ENCODE measurements at regions not wholly inside any gene's neighbourhood (a gene's known extent, or its start where the extent isn't known, plus 50 kb on each side); places are given as distances from the start of the nearest gene placed in this dataset.

- Mint-ChIP-seq H3K9me3 (no peaks in the 10 kb centered on the region), H3K4me3 (peak overlapping the region; percentile 15)
Observed at GRCh38 chr1:185404907-185405568, 88.0 kb upstream of the IVNS1ABP start.

GRCh38 chr1:185404291-185404690 is 87.2 kb upstream of the IVNS1ABP start:
- H3K27ac Mint-ChIP-seq (ENCODE audit: low read depth) = no peak overlapping the region
- ATAC-seq (replicated peaks; ENCODE audit: extremely low read depth, poor library complexity, severe bottlenecking) (no peak), DNase-seq (ENCODE audit: low spot score in 2 of 2) (no peak)
- H3K9me3 Mint-ChIP-seq = no peaks in the 10 kb centered on the region
- H3K27me3 Mint-ChIP-seq = peaks cover 13% of the 10 kb centered on the region
- peaks cover 2% of the 10 kb centered on the region for H3K36me3 Mint-ChIP-seq (ENCODE audit: insufficient read depth)
- H3K4me3 Mint-ChIP-seq = peak overlapping the region; percentile 15
- peaks cover 20% of the 10 kb centered on the region for H3K4me1 Mint-ChIP-seq

More at GRCh38 chr1:185404907-185405568, 88.0 kb upstream of the IVNS1ABP start:
- Mint-ChIP-seq H3K27ac (ENCODE audit: low read depth) (no peak overlapping the region), H3K27me3 (peaks cover 13% of the 10 kb centered on the region), H3K36me3 (ENCODE audit: insufficient read depth) (peaks cover 2% of the 10 kb centered on the region), H3K4me1 (peaks cover 28% of the 10 kb centered on the region)
- no peak for ATAC-seq (replicated peaks; ENCODE audit: extremely low read depth, poor library complexity, severe bottlenecking)
- DNase-seq (ENCODE audit: low spot score in 2 of 2) = no peak

- H3K9me3 Mint-ChIP-seq = no peaks in the 10 kb centered on the region
- H3K27ac Mint-ChIP-seq (ENCODE audit: low read depth) = no peak overlapping the region
- H3K27me3 Mint-ChIP-seq = peaks cover 13% of the 10 kb centered on the region
- H3K36me3 Mint-ChIP-seq (ENCODE audit: insufficient read depth) = peaks cover 2% of the 10 kb centered on the region
- DNase-seq (ENCODE audit: low spot score in 2 of 2) (no peak), ATAC-seq (replicated peaks; ENCODE audit: extremely low read depth, poor library complexity, severe bottlenecking) (no peak)
- no peak overlapping the region for H3K4me3 Mint-ChIP-seq
- peaks cover 15% of the 10 kb centered on the region for H3K4me1 Mint-ChIP-seq
Observed at GRCh38 chr1:185402930-185403329, 85.9 kb upstream of the IVNS1ABP start.

- DNase-seq (ENCODE audit: low spot score in 2 of 2) (no peak), ATAC-seq (replicated peaks; ENCODE audit: extremely low read depth, poor library complexity, severe bottlenecking) (no peak)
- Mint-ChIP-seq H3K27me3 (peaks cover 13% of the 10 kb centered on the region), H3K4me3 (no peak overlapping the region), H3K9me3 (no peaks in the 10 kb centered on the region), H3K27ac (ENCODE audit: low read depth) (no peak overlapping the region), H3K4me1 (peaks cover 17% of the 10 kb centered on the region), H3K36me3 (ENCODE audit: insufficient read depth) (peaks cover 2% of the 10 kb centered on the region)
Observed at GRCh38 chr1:185401019-185401418, 84.0 kb upstream of the IVNS1ABP start.

GRCh38 chr1:185400052-185400451 is 83.0 kb upstream of the IVNS1ABP start:
- H3K9me3 Mint-ChIP-seq = no peaks in the 10 kb centered on the region
- ATAC-seq (replicated peaks; ENCODE audit: extremely low read depth, poor library complexity, severe bottlenecking) (no peak), DNase-seq (ENCODE audit: low spot score in 2 of 2) (no peak)
- no peak overlapping the region for H3K27ac Mint-ChIP-seq (ENCODE audit: low read depth)
- H3K27me3 Mint-ChIP-seq = peaks cover 13% of the 10 kb centered on the region
- H3K4me3 Mint-ChIP-seq = no peak overlapping the region
- H3K4me1 Mint-ChIP-seq = peaks cover 17% of the 10 kb centered on the region
- peaks cover 2% of the 10 kb centered on the region for H3K36me3 Mint-ChIP-seq (ENCODE audit: insufficient read depth)

- H3K9me3 Mint-ChIP-seq = no peaks in the 10 kb centered on the region
- ATAC-seq (replicated peaks; ENCODE audit: extremely low read depth, poor library complexity, severe bottlenecking) = no peak
- DNase-seq (ENCODE audit: low spot score in 2 of 2) = no peak
- H3K27ac Mint-ChIP-seq (ENCODE audit: low read depth) = no peak overlapping the region
- peaks cover 12% of the 10 kb centered on the region for H3K27me3 Mint-ChIP-seq
- H3K36me3 Mint-ChIP-seq (ENCODE audit: insufficient read depth) = peaks cover 2% of the 10 kb centered on the region
- H3K4me1 Mint-ChIP-seq = peaks cover 9% of the 10 kb centered on the region
- no peak overlapping the region for H3K4me3 Mint-ChIP-seq
Observed at GRCh38 chr1:185398599-185398998, 81.6 kb upstream of the IVNS1ABP start.

DNA sequence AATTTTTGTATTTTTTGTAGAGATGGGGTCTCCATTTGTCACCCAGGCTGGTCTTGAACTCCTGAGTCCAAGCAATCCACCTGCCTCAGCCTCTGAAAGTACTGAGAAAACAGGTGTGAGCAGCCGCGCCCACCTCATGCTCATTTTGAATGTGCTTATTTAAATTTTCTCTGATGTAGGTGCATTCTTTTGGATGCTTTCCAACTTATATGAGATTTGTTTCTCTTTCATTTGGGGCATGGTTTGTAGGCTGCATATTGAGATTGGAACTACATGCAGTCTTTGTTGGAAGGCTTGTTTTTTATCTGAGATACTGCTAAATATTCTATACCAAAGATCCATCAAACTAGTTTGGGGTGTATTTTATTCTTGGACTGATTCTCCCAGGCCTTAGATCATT is 81.0 kb upstream of the IVNS1ABP start:
- no peak overlapping the region for H3K27ac Mint-ChIP-seq (ENCODE audit: low read depth)
- peaks cover 2% of the 10 kb centered on the region for H3K36me3 Mint-ChIP-seq (ENCODE audit: insufficient read depth)
- H3K4me1 Mint-ChIP-seq = peaks cover 6% of the 10 kb centered on the region
- no peaks in the 10 kb centered on the region for H3K9me3 Mint-ChIP-seq
- DNase-seq (ENCODE audit: low spot score in 2 of 2) (no peak), ATAC-seq (replicated peaks; ENCODE audit: extremely low read depth, poor library complexity, severe bottlenecking) (no peak)
- peaks cover 7% of the 10 kb centered on the region for H3K27me3 Mint-ChIP-seq
- no peak overlapping the region for H3K4me3 Mint-ChIP-seq

DNA sequence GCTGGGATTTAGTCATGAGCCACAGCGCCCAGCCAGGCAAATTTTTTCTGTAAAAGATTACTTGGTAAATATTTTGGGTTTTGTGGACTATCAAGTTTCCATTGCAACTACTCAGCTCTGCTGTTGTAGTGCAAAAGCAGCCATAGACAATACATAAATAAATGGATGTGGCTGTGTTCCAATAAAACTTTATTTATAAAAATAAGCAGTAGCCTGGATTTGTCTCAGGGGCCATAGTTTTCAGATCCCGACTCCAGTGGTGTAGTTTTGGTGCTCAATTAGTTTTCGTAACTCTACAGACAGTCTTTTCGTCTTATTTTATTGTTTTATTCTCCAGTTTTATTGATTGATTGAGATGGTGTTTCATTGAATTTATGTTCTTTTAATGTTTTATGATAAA is 80.1 kb upstream of the IVNS1ABP start:
- ATAC-seq (replicated peaks; ENCODE audit: extremely low read depth, poor library complexity, severe bottlenecking) = no peak
- no peak overlapping the region for H3K4me3 Mint-ChIP-seq
- H3K27me3 Mint-ChIP-seq = no peaks in the 10 kb centered on the region

DNA sequence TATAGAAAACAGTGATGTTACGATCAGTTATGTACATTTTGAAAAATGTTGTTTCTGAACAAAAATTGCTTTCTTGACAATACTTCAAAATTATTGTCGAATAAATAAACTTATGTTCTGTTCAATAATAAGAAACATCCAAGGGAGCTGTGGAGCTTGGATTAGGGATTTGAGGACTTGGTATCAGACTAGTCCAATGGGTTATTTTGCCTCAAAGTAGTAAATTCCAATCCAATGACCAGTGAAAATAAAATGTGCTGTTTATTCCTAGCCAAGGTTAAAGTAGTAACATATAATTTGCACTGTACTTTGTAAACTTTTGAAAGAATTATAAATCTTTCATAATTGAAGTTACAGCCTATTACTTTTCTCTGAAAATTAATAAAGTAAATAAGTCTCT is 79.1 kb upstream of the IVNS1ABP start:
- Mint-ChIP-seq H3K4me1 (peaks cover 5% of the 10 kb centered on the region), H3K36me3 (ENCODE audit: insufficient read depth) (peaks cover 2% of the 10 kb centered on the region), H3K9me3 (no peaks in the 10 kb centered on the region), H3K4me3 (no peak overlapping the region), H3K27ac (ENCODE audit: low read depth) (no peak overlapping the region), H3K27me3 (no peaks in the 10 kb centered on the region)
- ATAC-seq (replicated peaks; ENCODE audit: extremely low read depth, poor library complexity, severe bottlenecking) = no peak
- no peak for DNase-seq (ENCODE audit: low spot score in 2 of 2)

More for the DNA sequence above, 80.1 kb upstream of the IVNS1ABP start:
- no peak for DNase-seq (ENCODE audit: low spot score in 2 of 2)
- H3K4me1 Mint-ChIP-seq = peaks cover 5% of the 10 kb centered on the region
- peaks cover 2% of the 10 kb centered on the region for H3K36me3 Mint-ChIP-seq (ENCODE audit: insufficient read depth)
- H3K27ac Mint-ChIP-seq (ENCODE audit: low read depth) = no peak overlapping the region
- H3K9me3 Mint-ChIP-seq = no peaks in the 10 kb centered on the region

DNA sequence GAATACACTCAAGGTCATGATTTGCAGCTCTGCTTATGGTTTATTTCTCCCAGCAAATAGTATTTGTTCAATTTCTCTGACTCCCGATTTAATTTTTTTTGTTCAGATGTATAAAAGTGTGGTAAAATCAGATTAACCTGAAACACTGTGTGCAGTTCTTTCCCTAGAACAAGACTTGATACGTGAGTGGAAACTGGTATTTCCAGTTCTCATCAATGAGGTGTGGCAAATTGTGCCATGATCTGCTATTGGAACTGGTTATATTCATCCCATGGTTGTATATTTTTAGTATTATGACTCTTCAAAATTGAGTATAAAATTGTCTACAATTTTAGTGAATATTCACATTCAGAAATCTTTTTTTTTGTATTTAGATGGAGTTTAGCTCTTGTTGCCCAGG is 76.8 kb upstream of the IVNS1ABP start:
- no peaks in the 10 kb centered on the region for H3K9me3 Mint-ChIP-seq
- no peak for ATAC-seq (replicated peaks; ENCODE audit: extremely low read depth, poor library complexity, severe bottlenecking)
- no peak overlapping the region for H3K4me3 Mint-ChIP-seq
- H3K27me3 Mint-ChIP-seq = no peaks in the 10 kb centered on the region
- DNase-seq (ENCODE audit: low spot score in 2 of 2) = no peak
- no peak overlapping the region for H3K27ac Mint-ChIP-seq (ENCODE audit: low read depth)
- H3K4me1 Mint-ChIP-seq = peaks cover 5% of the 10 kb centered on the region
- H3K36me3 Mint-ChIP-seq (ENCODE audit: insufficient read depth) = peaks cover 2% of the 10 kb centered on the region

DNA sequence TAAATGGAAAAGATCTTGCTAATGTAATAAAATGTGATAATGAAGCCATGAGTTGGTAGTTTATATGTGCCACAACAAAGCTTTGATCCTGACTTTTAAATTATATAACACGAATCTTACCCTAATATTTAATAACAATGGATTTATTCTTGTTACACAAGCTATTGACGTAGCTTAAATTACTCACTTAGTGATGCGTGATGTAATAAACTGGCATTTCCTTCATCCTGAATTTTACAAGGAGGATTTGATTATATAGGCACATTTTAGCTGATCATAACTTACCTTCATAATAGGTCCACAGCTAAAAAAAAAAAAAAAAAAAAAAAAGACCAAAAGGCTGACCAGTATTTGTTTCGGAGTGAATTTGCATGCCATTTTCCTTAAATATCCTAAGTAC is 76.2 kb upstream of the IVNS1ABP start:
- ATAC-seq (replicated peaks; ENCODE audit: extremely low read depth, poor library complexity, severe bottlenecking) (no peak), DNase-seq (ENCODE audit: low spot score in 2 of 2) (no peak)
- Mint-ChIP-seq H3K27ac (ENCODE audit: low read depth) (no peak overlapping the region), H3K4me3 (no peak overlapping the region), H3K4me1 (peaks cover 5% of the 10 kb centered on the region), H3K9me3 (no peaks in the 10 kb centered on the region), H3K36me3 (ENCODE audit: insufficient read depth) (peaks cover 2% of the 10 kb centered on the region), H3K27me3 (no peaks in the 10 kb centered on the region)

GRCh38 chr1:185388815-185389214 is 71.8 kb upstream of the IVNS1ABP start:
- peaks cover 5% of the 10 kb centered on the region for H3K4me1 Mint-ChIP-seq
- ATAC-seq (replicated peaks; ENCODE audit: extremely low read depth, poor library complexity, severe bottlenecking) (no peak), DNase-seq (ENCODE audit: low spot score in 2 of 2) (no peak)
- H3K27ac Mint-ChIP-seq (ENCODE audit: low read depth) = no peak overlapping the region
- H3K9me3 Mint-ChIP-seq = no peaks in the 10 kb centered on the region
- no peaks in the 10 kb centered on the region for H3K36me3 Mint-ChIP-seq (ENCODE audit: insufficient read depth)
- H3K27me3 Mint-ChIP-seq = no peaks in the 10 kb centered on the region
- H3K4me3 Mint-ChIP-seq = no peak overlapping the region

- no peak for ATAC-seq (replicated peaks; ENCODE audit: extremely low read depth, poor library complexity, severe bottlenecking)
- no peaks in the 10 kb centered on the region for H3K27me3 Mint-ChIP-seq
- H3K27ac Mint-ChIP-seq (ENCODE audit: low read depth) = no peak overlapping the region
- no peak for DNase-seq (ENCODE audit: low spot score in 2 of 2)
- H3K36me3 Mint-ChIP-seq (ENCODE audit: insufficient read depth) = no peaks in the 10 kb centered on the region
- no peak overlapping the region for H3K4me3 Mint-ChIP-seq
- no peaks in the 10 kb centered on the region for H3K9me3 Mint-ChIP-seq
- peaks cover 5% of the 10 kb centered on the region for H3K4me1 Mint-ChIP-seq
Observed at GRCh38 chr1:185388346-185388745, 71.3 kb upstream of the IVNS1ABP start.

Measured in central memory CD8-positive, alpha-beta T cell (primary cell).